KMS-11 (cell line): ENCODE measurements at regions not wholly inside any gene's neighbourhood (a gene's known extent, or its start where the extent isn't known, plus 50 kb on each side); places are given as distances from the start of the nearest gene placed in this dataset.

Experiments used
- H2AFZ ChIP-seq: fragments of 200-600 bp; sonication (generic); 2 replicates; pipeline ENCODE4 v1.6.1; 2016; ENCODE audit warnings: antibody characterized with exemption, mixed run types, low read depth
- H3K27ac ChIP-seq: fragments of 200-600 bp; sonication (generic); 2 replicates; pipeline ENCODE4 v1.6.1; 2016; ENCODE audit warnings: mild to moderate bottlenecking, mixed run types
- H3K27me3 ChIP-seq: fragments of 200-600 bp; sonication (generic); 2 replicates; pipeline ENCODE4 v1.6.1; 2017; ENCODE audit warnings: mild to moderate bottlenecking, low read depth, mixed run types, moderate library complexity; ENCODE audit not compliant: insufficient read depth
- H3K36me3 ChIP-seq: fragments of 200-600 bp; sonication (generic); 2 replicates; pipeline ENCODE4 v1.6.1; 2017; ENCODE audit warnings: mild to moderate bottlenecking, mixed run types; ENCODE audit not compliant: insufficient read depth
- H3K4me1 ChIP-seq: fragments of 200-600 bp; sonication (generic); 2 replicates; pipeline ENCODE4 v1.6.1; 2016; ENCODE audit warnings: mild to moderate bottlenecking, low read depth, mixed run types; ENCODE audit not compliant: poor library complexity, severe bottlenecking
- H3K4me2 ChIP-seq: fragments of 200-600 bp; sonication (generic); 2 replicates; pipeline ENCODE4 v1.7.0; 2016; ENCODE audit warnings: mild to moderate bottlenecking, mixed run types
- H3K4me3 ChIP-seq: fragments of 200-600 bp; sonication (generic); IDR thresholded peaks from 2 replicates; pipeline ENCODE4 v1.6.1; 2017; ENCODE audit warnings: low read depth, low read length, mixed read lengths; ENCODE audit not compliant: insufficient read depth
- H3K79me2 ChIP-seq: fragments of 200-600 bp; sonication (generic); 2 replicates; pipeline ENCODE4 v1.6.1; 2016; ENCODE audit warnings: low read depth, mixed run types; ENCODE audit not compliant: insufficient read depth
- H3K9ac ChIP-seq: fragments of 200-600 bp; sonication (generic); 2 replicates; pipeline ENCODE4 v1.6.1; 2016; ENCODE audit warnings: mild to moderate bottlenecking, mixed run types
- H4K20me1 ChIP-seq: fragments of 200-600 bp; sonication (generic); 2 replicates; pipeline ENCODE4 v1.6.1; 2016; ENCODE audit warnings: mild to moderate bottlenecking, mixed run types; ENCODE audit not compliant: insufficient read depth
- TF ChIP-seq, protein P1 (sequence below): fragments of 200-600 bp; sonication (generic); conservative IDR thresholded peaks from 2 replicates; pipeline ENCODE4 v1.6.1; 2017; ENCODE audit warnings: low read depth, mild to moderate bottlenecking, antibody characterized with exemption, low read length, moderate library complexity, mixed read lengths

DNA sequence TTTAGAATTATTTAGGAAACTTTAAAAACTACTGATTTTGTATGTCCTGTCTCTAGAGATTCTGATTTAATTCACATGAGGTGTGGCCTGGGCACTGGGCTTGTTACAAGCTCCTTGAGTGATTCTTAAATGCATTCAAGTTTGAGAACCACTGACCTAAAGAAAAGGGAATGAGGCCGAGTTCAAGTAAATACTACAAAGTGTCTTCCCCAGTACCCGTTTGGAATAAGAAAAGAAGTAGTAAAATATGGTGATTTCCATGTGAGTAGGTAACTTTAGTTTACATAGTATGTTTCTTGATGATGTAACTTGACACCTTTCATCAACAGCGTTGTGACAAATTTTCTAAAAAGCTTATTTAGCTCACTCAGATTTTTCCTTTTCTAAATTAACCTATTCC lies 1022.9 kb upstream of the NRXN1 start:
- Histone ChIP-seq H3K36me3 (no peaks in the 10 kb centered on the region), H3K27ac (no peak overlapping the region)

GRCh38 chr2:52036853-52037252 lies 1004.9 kb upstream of the NRXN1 start:
- Histone ChIP-seq H3K27ac (no peak overlapping the region), H3K9ac (no peak overlapping the region), H3K79me2 (no peaks in the 10 kb centered on the region), H3K4me1 (no peaks in the 10 kb centered on the region), H3K4me3 (no peak overlapping the region), H3K36me3 (no peaks in the 10 kb centered on the region), H3K27me3 (no peaks in the 10 kb centered on the region), H3K4me2 (no peak overlapping the region), H4K20me1 (no peaks in the 10 kb centered on the region), H2AFZ (no peak overlapping the region)
- TF ChIP-seq, protein P1, sequence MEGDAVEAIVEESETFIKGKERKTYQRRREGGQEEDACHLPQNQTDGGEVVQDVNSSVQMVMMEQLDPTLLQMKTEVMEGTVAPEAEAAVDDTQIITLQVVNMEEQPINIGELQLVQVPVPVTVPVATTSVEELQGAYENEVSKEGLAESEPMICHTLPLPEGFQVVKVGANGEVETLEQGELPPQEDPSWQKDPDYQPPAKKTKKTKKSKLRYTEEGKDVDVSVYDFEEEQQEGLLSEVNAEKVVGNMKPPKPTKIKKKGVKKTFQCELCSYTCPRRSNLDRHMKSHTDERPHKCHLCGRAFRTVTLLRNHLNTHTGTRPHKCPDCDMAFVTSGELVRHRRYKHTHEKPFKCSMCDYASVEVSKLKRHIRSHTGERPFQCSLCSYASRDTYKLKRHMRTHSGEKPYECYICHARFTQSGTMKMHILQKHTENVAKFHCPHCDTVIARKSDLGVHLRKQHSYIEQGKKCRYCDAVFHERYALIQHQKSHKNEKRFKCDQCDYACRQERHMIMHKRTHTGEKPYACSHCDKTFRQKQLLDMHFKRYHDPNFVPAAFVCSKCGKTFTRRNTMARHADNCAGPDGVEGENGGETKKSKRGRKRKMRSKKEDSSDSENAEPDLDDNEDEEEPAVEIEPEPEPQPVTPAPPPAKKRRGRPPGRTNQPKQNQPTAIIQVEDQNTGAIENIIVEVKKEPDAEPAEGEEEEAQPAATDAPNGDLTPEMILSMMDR = no peak

More for the DNA sequence above, 1022.9 kb upstream of the NRXN1 start:
- Histone ChIP-seq H3K4me1 (no peaks in the 10 kb centered on the region), H3K4me3 (no peak overlapping the region), H3K79me2 (no peaks in the 10 kb centered on the region), H3K4me2 (no peak overlapping the region), H4K20me1 (no peaks in the 10 kb centered on the region), H2AFZ (no peak overlapping the region), H3K27me3 (no peaks in the 10 kb centered on the region), H3K9ac (no peak overlapping the region)
- TF ChIP-seq, protein P1 = no peak

DNA sequence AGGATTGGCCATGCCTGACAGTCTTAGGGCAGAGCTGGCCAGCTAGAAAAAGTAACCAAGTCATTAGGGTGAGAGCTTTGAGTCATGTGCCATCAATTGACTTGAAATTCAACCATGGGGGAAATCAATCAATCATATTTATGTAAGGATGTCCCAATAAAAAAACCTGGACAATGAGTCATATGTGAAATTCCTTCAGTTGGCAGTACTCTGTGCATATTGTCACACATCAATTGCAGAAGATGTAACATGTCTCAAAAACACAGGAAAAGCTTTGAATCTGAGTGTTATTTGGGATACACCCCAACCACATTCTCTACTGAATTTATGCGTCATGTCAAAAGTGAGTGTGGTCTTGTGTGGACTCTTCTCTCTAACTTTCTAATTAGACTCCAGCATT lies 1004.1 kb upstream of the NRXN1 start:
- no peak overlapping the region for H3K4me2 ChIP-seq
- H2AFZ ChIP-seq = no peak overlapping the region
- H3K4me1 ChIP-seq = no peaks in the 10 kb centered on the region
- H3K9ac ChIP-seq = no peak overlapping the region
- no peak overlapping the region for H3K27ac ChIP-seq
- no peaks in the 10 kb centered on the region for H3K36me3 ChIP-seq
- TF ChIP-seq, protein P1 = no peak
- H3K4me3 ChIP-seq = no peak overlapping the region
- H3K27me3 ChIP-seq = no peaks in the 10 kb centered on the region
- no peaks in the 10 kb centered on the region for H3K79me2 ChIP-seq
- H4K20me1 ChIP-seq = no peaks in the 10 kb centered on the region

DNA sequence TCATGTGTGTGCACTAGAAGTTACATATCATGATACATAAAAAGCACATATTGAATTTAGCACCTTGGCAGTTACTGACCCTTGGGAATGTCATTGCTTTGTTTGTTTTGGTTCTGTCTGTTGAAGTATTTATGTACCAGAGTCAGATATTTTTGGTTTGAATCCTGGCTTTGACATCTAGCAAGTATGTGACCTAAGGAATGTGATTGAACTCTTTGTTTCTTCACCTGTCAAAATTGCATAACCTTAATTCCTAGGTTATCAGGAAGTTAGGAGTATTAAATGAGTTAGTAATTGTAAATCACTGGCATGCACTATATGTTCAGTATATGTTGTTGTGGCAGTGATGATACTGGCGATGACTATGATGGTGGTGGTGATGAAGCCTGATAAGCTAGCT lies 1003.5 kb upstream of the NRXN1 start:
- Histone ChIP-seq H3K27ac (no peak overlapping the region), H2AFZ (no peak overlapping the region)
- TF ChIP-seq, protein P1 = no peak

More for the DNA sequence above, 1003.5 kb upstream of the NRXN1 start:
- Histone ChIP-seq H3K79me2 (no peaks in the 10 kb centered on the region), H3K4me2 (no peak overlapping the region), H3K36me3 (no peaks in the 10 kb centered on the region), H3K4me3 (no peak overlapping the region), H3K4me1 (no peaks in the 10 kb centered on the region), H3K9ac (no peak overlapping the region), H3K27me3 (no peaks in the 10 kb centered on the region), H4K20me1 (no peaks in the 10 kb centered on the region)
